ENCODE measurements at regions not wholly inside any gene's neighbourhood (a gene's known extent, or its start where the extent isn't known, plus 50 kb on each side); places are given as distances from the start of the nearest gene placed in this dataset.
A peak's percentile ranks its signal among the peaks of the same experiment; 100 is the strongest.

- intact Hi-C loops (cut with DNase I), result loop anchor here in 1 of 10 donors (10.0 kb wide), 1 partner anchor 471 kb away; no protein-coding TSS in a partner anchor
- 85 to 97% methylated on average over 4 of the region's 4 CpGs for WGBS, 2 donors
- Histone ChIP-seq H3K27ac (no peak overlapping the region), H3K36me3 (no peaks in the 10 kb centered on the region), H3K4me1 (peaks cover 0 to 7% (median 0%) of the 10 kb centered on the region in 9 donors), H3K27me3 (no peaks in the 10 kb centered on the region), H3K4me3 (no peak overlapping the region), H3K9me3 (no peaks in the 10 kb centered on the region)
- ATAC-seq (no peak), DNase-seq (no peak)
- no peak for TF ChIP-seq CTCF (IDR thresholded peaks at IDR 0.05)
Observed at GRCh38 chr4:138665851-138666250, 349.7 kb upstream of the NOCT start.

DNA sequence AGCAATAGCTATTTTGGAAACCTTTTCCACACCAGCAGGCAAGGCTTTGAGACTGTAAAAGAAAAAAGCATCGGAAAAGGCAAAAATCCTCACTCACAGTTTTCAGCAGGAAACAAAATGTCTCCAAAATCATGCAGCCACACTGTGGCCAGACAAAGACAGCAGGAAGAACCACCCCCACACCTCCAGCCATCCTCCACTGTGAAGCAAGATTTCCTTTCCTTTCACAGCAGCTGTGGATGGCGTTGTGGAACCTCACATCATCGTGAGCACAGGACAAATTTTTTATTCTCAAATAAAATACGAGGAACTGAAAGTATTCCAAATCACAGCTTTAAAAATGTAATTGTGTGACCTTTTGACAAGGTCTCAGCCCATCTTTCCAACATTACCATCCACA, 351.7 kb upstream of the NOCT start:
- DNase-seq (no peak), ATAC-seq (peak in 2 of 8 donors; percentile 61 to 66)
- Histone ChIP-seq H3K4me3 (no peak overlapping the region), H3K36me3 (no peaks in the 10 kb centered on the region), H3K27me3 (no peaks in the 10 kb centered on the region), H3K4me1 (peaks cover 0 to 7% (median 0%) of the 10 kb centered on the region in 9 donors), H3K27ac (peak overlapping the region in 1 of 10 donors; percentile 4), H3K9me3 (no peaks in the 10 kb centered on the region)
- 44 to 55% methylated on average over 4 of the region's 4 CpGs for WGBS, 2 donors
- intact Hi-C loops (cut with DNase I), result loop anchor here in 1 of 10 donors (10.0 kb wide), 1 partner anchor 469 kb away; no protein-coding TSS in a partner anchor
- TF ChIP-seq CTCF (IDR thresholded peaks at IDR 0.05), result no peak

GRCh38 chr4:138659812-138660316, 355.7 kb upstream of the NOCT start:
- ATAC-seq, result no peak
- 93 to 95% methylated on average over 6 of the region's 6 CpGs for WGBS, 2 donors
- DNase-seq, result no peak
- no peak overlapping the region for H3K27ac ChIP-seq
- intact Hi-C loops (cut with DNase I), result loop anchor here in 1 of 10 donors (10.0 kb wide), 1 partner anchor 465 kb away; no protein-coding TSS in a partner anchor
- no peaks in the 10 kb centered on the region for H3K36me3 ChIP-seq
- no peak overlapping the region for H3K4me3 ChIP-seq
- TF ChIP-seq CTCF (IDR thresholded peaks at IDR 0.05), result no peak
- no peaks in the 10 kb centered on the region for H3K27me3 ChIP-seq
- H3K4me1 ChIP-seq, result peaks cover 0 to 7% (median 0%) of the 10 kb centered on the region in 9 donors
- no peaks in the 10 kb centered on the region for H3K9me3 ChIP-seq

GRCh38 chr4:138659037-138659811, 356.4 kb upstream of the NOCT start:
- TF ChIP-seq CTCF (IDR thresholded peaks at IDR 0.05), result no peak
- H3K9me3 ChIP-seq, result no peaks in the 10 kb centered on the region
- no peak for DNase-seq
- no peaks in the 10 kb centered on the region for H3K36me3 ChIP-seq
- no peak overlapping the region for H3K27ac ChIP-seq
- intact Hi-C loops (cut with DNase I), result no loop called here
- no peak for ATAC-seq
- WGBS, 2 donors, result 70% methylated on average over 11 of the region's 11 CpGs
- H3K4me1 ChIP-seq, result peaks cover 0 to 7% (median 0%) of the 10 kb centered on the region in 9 donors
- H3K27me3 ChIP-seq, result no peaks in the 10 kb centered on the region
- no peak overlapping the region for H3K4me3 ChIP-seq

Data from heart right ventricle (tissue), 16 donors.